MM.1S (cell line): ENCODE measurements at regions not wholly inside any gene's neighbourhood (a gene's known extent, or its start where the extent isn't known, plus 50 kb on each side); places are given as distances from the start of the nearest gene placed in this dataset.

Source experiments
- DNase-seq: peaks from one replicate; pipeline ENCODE4 v3.0.0-alpha.2; 2015
- H2AFZ ChIP-seq: fragments of 300-600 bp; sonication (generic); 2 replicates; pipeline ENCODE4 v1.6.0; 2016; ENCODE audit warnings: antibody characterized with exemption, low read length
- H3F3A ChIP-seq: fragments of 300-600 bp; sonication (generic); 2 replicates; pipeline ENCODE4 v1.6.1; 2016; ENCODE audit warnings: mild to moderate bottlenecking, antibody characterized with exemption, low read length, moderate library complexity, mixed read lengths; ENCODE audit not compliant: insufficient read depth
- H3K27ac ChIP-seq: fragments of 300-600 bp; sonication (generic); 2 replicates; pipeline ENCODE4 v1.5.1; 2016; ENCODE audit warnings: mild to moderate bottlenecking, low read length
- H3K27me3 ChIP-seq: fragments of 300-600 bp; sonication (generic); replicated peaks from 2 replicates; pipeline ENCODE4 v1.6.0; 2016; ENCODE audit warnings: low read length; ENCODE audit not compliant: insufficient read depth
- H3K36me3 ChIP-seq: fragments of 300-600 bp; sonication (generic); replicated peaks from 2 replicates; pipeline ENCODE4 v1.6.1; 2016; ENCODE audit warnings: mild to moderate bottlenecking, low read length, mixed read lengths; ENCODE audit not compliant: insufficient read depth
- H3K4me1 ChIP-seq: fragments of 300-600 bp; sonication (generic); 2 replicates; pipeline ENCODE4 v1.6.1; 2016; ENCODE audit warnings: low read length, mixed read lengths
- H3K4me2 ChIP-seq: fragments of 300-600 bp; sonication (generic); 2 replicates; pipeline ENCODE4 v1.6.0; 2016; ENCODE audit warnings: low read depth, low read length
- H3K4me3 ChIP-seq: fragments of 300-600 bp; sonication (generic); 2 replicates; pipeline ENCODE4 v1.5.1; 2016; ENCODE audit warnings: low read length, mixed read lengths
- H3K79me2 ChIP-seq: fragments of 300-600 bp; sonication (generic); 2 replicates; pipeline ENCODE4 v1.6.1; 2016; ENCODE audit warnings: mixed run types, low read length, mixed read lengths
- H3K9ac ChIP-seq: fragments of 300-600 bp; sonication (generic); 2 replicates; pipeline ENCODE4 v1.6.1; 2016; ENCODE audit warnings: low read length, mixed read lengths
- H3K9me2 ChIP-seq: fragments of 300-600 bp; sonication (generic); replicated peaks from 2 replicates; pipeline ENCODE4 v1.6.1; 2016; ENCODE audit warnings: mild to moderate bottlenecking, low read length, mixed read lengths; ENCODE audit not compliant: insufficient read depth
- H3K9me3 ChIP-seq: fragments of 300-600 bp; sonication (generic); replicated peaks from 2 replicates; pipeline ENCODE4 v1.6.1; 2016; ENCODE audit warnings: mild to moderate bottlenecking, low read length, mixed read lengths; ENCODE audit not compliant: insufficient read depth
- H4K20me1 ChIP-seq: fragments of 300-600 bp; sonication (generic); 2 replicates; pipeline ENCODE4 v1.6.1; 2016; ENCODE audit warnings: mild to moderate bottlenecking, low read length, moderate library complexity, mixed read lengths; ENCODE audit not compliant: insufficient read depth
- EZH2 ChIP-seq: fragments of 300-600 bp; sonication (generic); optimal IDR thresholded peaks from 2 replicates; pipeline ENCODE3; 2017; ENCODE audit warnings: low read depth, mild to moderate bottlenecking, antibody characterized with exemption, low read length, mixed read lengths
- EZH2phosphoT487 ChIP-seq: fragments of 300-600 bp; sonication (generic); IDR thresholded peaks from 2 replicates; pipeline ENCODE4 v1.6.1; 2018; ENCODE audit warnings: antibody characterized with exemption, low read length
- TF ChIP-seq, protein P1 (sequence below): fragments of 300-600 bp; sonication (generic); IDR thresholded peaks from 2 replicates; pipeline ENCODE4 v1.5.1; 2016; ENCODE audit warnings: antibody characterized with exemption, low read length, mixed read lengths

DNA sequence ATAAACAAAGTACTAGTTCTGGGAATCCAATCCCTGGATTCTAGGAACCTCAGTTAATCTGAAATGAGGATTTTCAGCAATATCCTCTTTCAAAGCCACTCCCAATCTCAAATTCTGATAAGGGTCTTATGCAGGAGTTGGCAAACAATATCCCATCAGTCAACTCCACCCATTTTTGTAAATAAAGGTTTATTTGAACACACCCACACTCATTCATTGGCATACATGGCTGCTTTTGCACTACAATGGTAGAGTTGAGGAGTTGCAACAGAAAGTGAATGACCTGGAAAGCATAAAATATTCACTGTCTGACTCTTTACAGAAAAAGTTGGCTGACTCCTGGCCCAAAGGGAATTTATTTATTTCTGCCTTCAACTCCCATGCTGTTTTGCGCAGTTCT, 157.7 kb upstream of the CDH11 start:
- no peaks in the 10 kb centered on the region for H3K36me3 ChIP-seq
- H4K20me1 ChIP-seq, result no peaks in the 10 kb centered on the region
- no peaks in the 10 kb centered on the region for H3K9me2 ChIP-seq
- H3K27me3 ChIP-seq, result no peaks in the 10 kb centered on the region
- H3K27ac ChIP-seq, result no peak overlapping the region
- no peaks in the 10 kb centered on the region for H3K79me2 ChIP-seq
- TF ChIP-seq, protein P1, sequence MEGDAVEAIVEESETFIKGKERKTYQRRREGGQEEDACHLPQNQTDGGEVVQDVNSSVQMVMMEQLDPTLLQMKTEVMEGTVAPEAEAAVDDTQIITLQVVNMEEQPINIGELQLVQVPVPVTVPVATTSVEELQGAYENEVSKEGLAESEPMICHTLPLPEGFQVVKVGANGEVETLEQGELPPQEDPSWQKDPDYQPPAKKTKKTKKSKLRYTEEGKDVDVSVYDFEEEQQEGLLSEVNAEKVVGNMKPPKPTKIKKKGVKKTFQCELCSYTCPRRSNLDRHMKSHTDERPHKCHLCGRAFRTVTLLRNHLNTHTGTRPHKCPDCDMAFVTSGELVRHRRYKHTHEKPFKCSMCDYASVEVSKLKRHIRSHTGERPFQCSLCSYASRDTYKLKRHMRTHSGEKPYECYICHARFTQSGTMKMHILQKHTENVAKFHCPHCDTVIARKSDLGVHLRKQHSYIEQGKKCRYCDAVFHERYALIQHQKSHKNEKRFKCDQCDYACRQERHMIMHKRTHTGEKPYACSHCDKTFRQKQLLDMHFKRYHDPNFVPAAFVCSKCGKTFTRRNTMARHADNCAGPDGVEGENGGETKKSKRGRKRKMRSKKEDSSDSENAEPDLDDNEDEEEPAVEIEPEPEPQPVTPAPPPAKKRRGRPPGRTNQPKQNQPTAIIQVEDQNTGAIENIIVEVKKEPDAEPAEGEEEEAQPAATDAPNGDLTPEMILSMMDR, result no peak
- TF ChIP-seq EZH2 (no peak), EZH2phosphoT487 (no peak)
- H2AFZ ChIP-seq, result no peak overlapping the region
- DNase-seq, result no peak
- no peaks in the 10 kb centered on the region for H3K9me3 ChIP-seq
- no peaks in the 10 kb centered on the region for H3F3A ChIP-seq
- H3K4me1 ChIP-seq, result no peaks in the 10 kb centered on the region
- H3K9ac ChIP-seq, result no peak overlapping the region
- no peak overlapping the region for H3K4me3 ChIP-seq
- no peak overlapping the region for H3K4me2 ChIP-seq

DNA sequence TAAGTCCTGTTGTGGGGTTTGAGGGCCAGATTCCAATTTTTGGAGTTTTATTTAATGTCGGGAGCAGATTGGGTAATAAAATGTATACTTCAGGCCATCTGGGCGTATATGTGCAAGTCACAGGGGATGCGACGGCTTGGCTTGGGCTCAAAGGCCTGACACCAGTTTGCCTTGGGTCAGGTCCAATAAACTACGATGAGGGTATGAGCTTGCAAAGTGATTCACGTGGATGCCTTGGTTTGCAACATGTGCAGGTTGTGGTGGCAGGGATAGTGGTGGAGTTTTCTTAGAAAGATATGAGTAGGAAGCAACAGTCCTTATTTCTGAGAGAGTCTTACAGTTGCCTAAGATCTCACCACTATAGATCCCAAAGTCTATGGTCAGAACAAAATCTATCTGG, 157.0 kb upstream of the CDH11 start:
- Histone ChIP-seq H2AFZ (no peak overlapping the region), H3K27me3 (no peaks in the 10 kb centered on the region), H3K79me2 (no peaks in the 10 kb centered on the region), H3K9me3 (no peaks in the 10 kb centered on the region), H3K36me3 (no peaks in the 10 kb centered on the region), H3K4me1 (no peaks in the 10 kb centered on the region), H3K9me2 (no peaks in the 10 kb centered on the region), H3K4me2 (no peak overlapping the region), H3K4me3 (no peak overlapping the region), H3K9ac (no peak overlapping the region), H3K27ac (no peak overlapping the region), H4K20me1 (no peaks in the 10 kb centered on the region), H3F3A (no peaks in the 10 kb centered on the region)
- TF ChIP-seq EZH2 (no peak), EZH2phosphoT487 (no peak)
- TF ChIP-seq, protein P1, result no peak
- DNase-seq, result no peak

DNA sequence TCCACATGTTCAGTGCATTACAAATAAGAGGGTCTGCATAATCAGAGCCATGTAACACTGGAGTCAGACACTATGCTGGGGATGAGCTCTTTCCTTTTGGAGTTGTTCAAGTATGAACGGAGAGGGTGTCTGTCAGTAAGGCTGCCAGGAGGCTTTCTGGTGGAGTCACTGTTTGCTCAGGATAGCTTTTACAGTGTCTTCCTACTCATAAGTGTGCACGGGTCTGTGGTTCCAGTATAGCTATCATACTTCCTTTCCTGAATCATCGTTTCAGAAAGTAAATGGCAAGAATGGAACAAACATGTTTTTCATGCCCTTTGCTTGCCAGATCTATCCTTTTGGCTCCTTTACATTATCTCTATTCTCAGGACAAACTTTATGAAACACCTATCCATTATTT, 152.7 kb upstream of the CDH11 start:
- Histone ChIP-seq H3K9ac (no peak overlapping the region), H3K4me3 (no peak overlapping the region), H3K4me2 (no peak overlapping the region), H3K9me3 (no peaks in the 10 kb centered on the region), H3K79me2 (no peaks in the 10 kb centered on the region), H2AFZ (no peak overlapping the region), H3K27me3 (no peaks in the 10 kb centered on the region), H3K36me3 (no peaks in the 10 kb centered on the region), H4K20me1 (no peaks in the 10 kb centered on the region), H3K4me1 (no peaks in the 10 kb centered on the region), H3K27ac (no peak overlapping the region), H3F3A (no peaks in the 10 kb centered on the region), H3K9me2 (no peaks in the 10 kb centered on the region)
- DNase-seq, result no peak
- TF ChIP-seq EZH2 (no peak), EZH2phosphoT487 (no peak)
- TF ChIP-seq, protein P1, result no peak
